Vagina (tissue), 2 donors: ENCODE measurements at regions not wholly inside any gene's neighbourhood (a gene's known extent, or its start where the extent isn't known, plus 50 kb on each side); places are given as distances from the start of the nearest gene placed in this dataset.

Source experiments
- DNase-seq, 2 donors: peaks; one replicate each; pipeline ENCODE4 v3.0.0-alpha.2; 2017; ENCODE audit errors: extremely low spot score in 2 of 2
- H3K27ac ChIP-seq: fragments of 200-600 bp; sonication (generic); one replicate; pipeline ENCODE4 v1.5.1; 2019
- H3K27me3 ChIP-seq: fragments of 200-600 bp; sonication (generic); one replicate; pipeline ENCODE4 v1.5.1; 2019
- H3K36me3 ChIP-seq, 2 donors: fragments of 200-600 bp; sonication (generic); one replicate each; pipeline ENCODE4 v1.5.1; 2017 to 2019
- H3K4me1 ChIP-seq: fragments of 200-600 bp; sonication (generic); one replicate; pipeline ENCODE4 v1.5.1; 2019
- H3K4me3 ChIP-seq, 2 donors: fragments of 200-600 bp; sonication (generic); 1 replicate in 1 of 2; 2 replicates in 1 of 2; pipeline ENCODE4 v1.5.1; 2016 to 2019
- H3K9me3 ChIP-seq: fragments of 200-600 bp; sonication (generic); one replicate; pipeline ENCODE4 v1.5.1; 2019
- CTCF ChIP-seq, 3 experiments: fragments of 450-650 bp in 2 of 3; fragments of 200-600 bp in 1 of 3; sonication (generic) in 1 of 3; IDR thresholded peaks; one replicate each; pipeline ENCODE4 v1.5.1; 2017 to 2019; ENCODE audit warnings: antibody characterized with exemption in 3 of 3, mild to moderate bottlenecking in 2 of 3, moderate library complexity in 2 of 3
- POLR2A ChIP-seq, 2 donors: fragments of 450-650 bp; IDR thresholded peaks; one replicate each; pipeline ENCODE4 v1.6.1; 2017; ENCODE audit warnings: antibody characterized with exemption in 2 of 2, mild to moderate bottlenecking in 2 of 2, moderate library complexity in 2 of 2
- POLR2AphosphoS5 ChIP-seq, 2 donors: sonication (generic); formaldehyde crosslinking; IDR thresholded peaks; one replicate each; pipeline ENCODE4 v1.9.0; 2017; ENCODE audit warnings: antibody characterized with exemption in 2 of 2, mild to moderate bottlenecking in 2 of 2, low read depth in 1 of 2; ENCODE audit not compliant: insufficient read depth in 1 of 2
- intact Hi-C: fragments of 100-400 bp; cut with DNase I; formaldehyde crosslinking; loops from one replicate; pipeline ENCODE4 v1.15.1; 2023

DNA sequence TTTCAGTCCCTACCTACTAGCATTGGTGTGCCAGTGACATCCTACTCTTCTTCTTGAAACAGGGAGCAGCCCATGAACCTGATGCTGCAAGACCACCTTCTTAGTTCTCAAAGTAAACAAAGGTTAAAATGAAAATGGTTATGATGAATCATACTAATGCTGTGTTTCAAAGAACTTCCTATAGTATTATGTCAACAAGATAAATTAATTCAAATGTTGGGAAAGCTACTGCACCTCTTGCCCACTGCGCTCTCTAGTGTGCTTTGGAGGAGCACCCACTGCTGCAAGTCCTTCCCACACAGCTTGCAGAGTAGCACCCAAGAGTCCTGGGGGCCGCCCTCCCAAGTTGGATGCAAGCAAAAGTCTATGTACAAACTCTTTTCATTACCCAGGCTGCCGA, 81.1 kb downstream of the CD200R1L start:
- peaks cover 10% of the 10 kb centered on the region for H3K4me1 ChIP-seq
- H3K4me3 ChIP-seq: no peak overlapping the region
- intact Hi-C loops: no loop called here
- H3K27ac ChIP-seq: no peak overlapping the region
- peak in 1 of 2 donors; percentile 60 for DNase-seq
- H3K27me3 ChIP-seq: no peaks in the 10 kb centered on the region
- TF ChIP-seq CTCF (IDR thresholded peaks at IDR 0.05) (no peak), POLR2AphosphoS5 (IDR thresholded peaks at IDR 0.05; ENCODE audit: insufficient read depth in 1 of 2, low read depth in 1 of 2) (no peak), POLR2A (IDR thresholded peaks at IDR 0.05) (no peak)
- no peaks in the 10 kb centered on the region for H3K36me3 ChIP-seq
- no peaks in the 10 kb centered on the region for H3K9me3 ChIP-seq

DNA sequence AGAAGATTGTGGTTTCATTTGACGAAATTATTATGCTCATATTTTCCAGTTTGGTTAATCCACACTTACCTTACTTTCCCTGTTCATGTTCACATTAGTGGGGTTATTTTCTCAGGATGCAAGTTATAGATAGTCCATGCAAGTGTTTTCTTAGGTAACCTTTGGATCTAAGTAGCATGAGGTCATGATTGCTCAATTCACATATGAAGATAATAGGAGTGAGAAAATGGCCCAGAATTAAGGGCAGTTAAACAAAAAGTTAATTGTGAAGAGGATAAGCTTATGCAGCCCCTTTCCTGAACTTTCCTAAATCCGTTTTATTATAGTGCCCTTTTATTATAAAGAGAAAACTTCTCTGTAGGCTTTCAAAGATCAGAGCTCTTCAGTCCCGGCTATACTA, 83.4 kb downstream of the CD200R1L start:
- no peaks in the 10 kb centered on the region for H3K36me3 ChIP-seq
- H3K27ac ChIP-seq: no peak overlapping the region
- H3K9me3 ChIP-seq: no peaks in the 10 kb centered on the region
- no peak for DNase-seq
- H3K4me3 ChIP-seq: no peak overlapping the region
- TF ChIP-seq POLR2A (IDR thresholded peaks at IDR 0.05) (no peak), CTCF (IDR thresholded peaks at IDR 0.05) (no peak), POLR2AphosphoS5 (IDR thresholded peaks at IDR 0.05; ENCODE audit: insufficient read depth in 1 of 2, low read depth in 1 of 2) (no peak)
- H3K27me3 ChIP-seq: no peaks in the 10 kb centered on the region
- intact Hi-C loops: no loop called here
- H3K4me1 ChIP-seq: no peaks in the 10 kb centered on the region

DNA sequence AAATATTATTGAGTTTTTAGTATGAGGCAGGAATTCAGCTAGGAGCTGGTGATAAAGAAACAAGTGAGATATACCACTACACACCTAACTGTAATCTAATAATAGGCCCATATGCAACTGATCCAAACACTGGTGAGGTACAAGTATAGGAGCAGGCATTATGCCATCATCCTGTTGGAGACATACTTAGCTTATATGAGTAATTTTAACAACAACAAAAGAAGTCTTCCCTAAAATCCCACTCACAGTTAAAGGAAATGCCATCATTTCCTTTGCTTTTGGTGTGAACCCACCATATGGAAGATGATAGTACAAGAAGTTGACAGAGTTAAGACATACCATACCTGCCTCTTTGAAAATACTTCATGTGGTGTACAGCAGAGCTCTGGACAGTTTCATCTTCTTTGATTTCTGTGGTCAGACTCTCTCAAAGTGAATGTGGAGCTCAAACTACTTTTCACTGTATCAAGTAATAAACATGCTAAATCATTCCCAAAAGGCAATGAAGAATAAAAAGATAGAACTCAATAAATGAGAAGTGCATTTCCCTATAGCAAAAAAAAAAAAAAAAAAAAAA, 85.5 kb downstream of the CD200R1L start:
- Histone ChIP-seq H3K27ac (no peak overlapping the region), H3K27me3 (no peaks in the 10 kb centered on the region), H3K4me3 (no peak overlapping the region), H3K4me1 (no peaks in the 10 kb centered on the region), H3K9me3 (no peaks in the 10 kb centered on the region), H3K36me3 (no peaks in the 10 kb centered on the region)
- intact Hi-C loops: no loop called here
- no peak for TF ChIP-seq POLR2A (IDR thresholded peaks at IDR 0.05)
- TF ChIP-seq CTCF (IDR thresholded peaks at IDR 0.05): no peak
- DNase-seq: no peak

DNA sequence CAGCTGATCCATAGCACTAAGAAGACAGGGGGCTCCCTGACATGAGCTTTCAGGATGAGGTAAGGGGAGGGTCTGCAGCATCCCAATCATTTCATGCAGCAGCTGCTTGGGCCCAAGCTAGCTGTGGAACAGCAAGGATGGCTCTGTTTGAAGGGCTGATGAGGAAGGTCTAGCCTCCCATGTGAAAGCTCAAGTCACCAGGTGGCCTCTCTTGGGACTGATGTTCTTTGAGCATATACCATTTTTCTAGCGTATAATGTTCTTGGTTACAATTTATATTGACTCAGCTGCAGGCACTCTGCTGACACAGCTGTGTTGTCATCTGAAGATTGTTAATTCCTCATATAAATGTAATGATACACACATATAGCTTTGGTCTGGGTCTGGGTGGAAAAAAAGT, 87.0 kb downstream of the CD200R1L start:
- no peak overlapping the region for H3K4me3 ChIP-seq
- intact Hi-C loops: loop anchor here (10.0 kb wide), 1 partner anchor 1445 kb away; no protein-coding TSS in a partner anchor
- no peaks in the 10 kb centered on the region for H3K36me3 ChIP-seq
- TF ChIP-seq POLR2AphosphoS5 (IDR thresholded peaks at IDR 0.05; ENCODE audit: insufficient read depth in 1 of 2, low read depth in 1 of 2): no peak
- no peak for TF ChIP-seq CTCF (IDR thresholded peaks at IDR 0.05)
- no peak for TF ChIP-seq POLR2A (IDR thresholded peaks at IDR 0.05)
- no peaks in the 10 kb centered on the region for H3K4me1 ChIP-seq
- no peaks in the 10 kb centered on the region for H3K27me3 ChIP-seq
- H3K27ac ChIP-seq: no peak overlapping the region
- H3K9me3 ChIP-seq: no peaks in the 10 kb centered on the region
- no peak for DNase-seq

GRCh38 chr3:112759210-112759609, 87.5 kb downstream of the CD200R1L start:
- intact Hi-C loops: loop anchor here (10.0 kb wide), 1 partner anchor 1446 kb away; no protein-coding TSS in a partner anchor
- H3K4me1 ChIP-seq: no peaks in the 10 kb centered on the region
- no peaks in the 10 kb centered on the region for H3K9me3 ChIP-seq
- no peaks in the 10 kb centered on the region for H3K36me3 ChIP-seq
- no peak overlapping the region for H3K27ac ChIP-seq
- no peaks in the 10 kb centered on the region for H3K27me3 ChIP-seq
- DNase-seq: no peak
- no peak overlapping the region for H3K4me3 ChIP-seq
- TF ChIP-seq POLR2AphosphoS5 (IDR thresholded peaks at IDR 0.05; ENCODE audit: insufficient read depth in 1 of 2, low read depth in 1 of 2) (no peak), CTCF (IDR thresholded peaks at IDR 0.05) (no peak), POLR2A (IDR thresholded peaks at IDR 0.05) (no peak)
